ENCODE measurements at regions not wholly inside any gene's neighbourhood (a gene's known extent, or its start where the extent isn't known, plus 50 kb on each side); places are given as distances from the start of the nearest gene placed in this dataset.
"Not testable (repeated sequence)": the region's sequence is repeated elsewhere in the genome, so short reads cannot be mapped to it uniquely, and the experiment has no call there.

- no peaks in the 10 kb centered on the region for H3K9me3 Mint-ChIP-seq (ENCODE audit: low read depth)
- no peaks in the 10 kb centered on the region for H3K27me3 Mint-ChIP-seq
- H3K4me1 Mint-ChIP-seq (ENCODE audit: low read depth), result no peaks in the 10 kb centered on the region
- H3K36me3 Mint-ChIP-seq, result no peaks in the 10 kb centered on the region
- no peak overlapping the region for H3K4me3 Mint-ChIP-seq
- no peak overlapping the region for H3K27ac Mint-ChIP-seq
These were observed 85.6 kb downstream of the OLFM1 start for GRCh38 chr9:135173066-135173465.

GRCh38 chr9:135174248-135174647, 86.8 kb downstream of the OLFM1 start:
- no peaks in the 10 kb centered on the region for H3K36me3 Mint-ChIP-seq
- no peak overlapping the region for H3K27ac Mint-ChIP-seq
- no peaks in the 10 kb centered on the region for H3K9me3 Mint-ChIP-seq (ENCODE audit: low read depth)
- H3K4me1 Mint-ChIP-seq (ENCODE audit: low read depth), result no peaks in the 10 kb centered on the region
- no peak overlapping the region for H3K4me3 Mint-ChIP-seq
- no peaks in the 10 kb centered on the region for H3K27me3 Mint-ChIP-seq

- Mint-ChIP-seq H3K27me3 (no peaks in the 10 kb centered on the region), H3K36me3 (no peaks in the 10 kb centered on the region), H3K27ac (no peak overlapping the region), H3K4me1 (ENCODE audit: low read depth) (no peaks in the 10 kb centered on the region), H3K4me3 (no peak overlapping the region), H3K9me3 (ENCODE audit: low read depth) (no peaks in the 10 kb centered on the region)
These were observed 87.5 kb downstream of the OLFM1 start for GRCh38 chr9:135174981-135175380.

GRCh38 chr9:135176284-135176683, 88.8 kb downstream of the OLFM1 start:
- no peaks in the 10 kb centered on the region for H3K27me3 Mint-ChIP-seq
- H3K4me1 Mint-ChIP-seq (ENCODE audit: low read depth), result no peaks in the 10 kb centered on the region
- H3K4me3 Mint-ChIP-seq, result no peak overlapping the region
- no peaks in the 10 kb centered on the region for H3K36me3 Mint-ChIP-seq
- no peaks in the 10 kb centered on the region for H3K9me3 Mint-ChIP-seq (ENCODE audit: low read depth)
- H3K27ac Mint-ChIP-seq, result no peak overlapping the region

- H3K4me3 Mint-ChIP-seq; H3K4me1 Mint-ChIP-seq (ENCODE audit: low read depth); H3K36me3 Mint-ChIP-seq; H3K27ac Mint-ChIP-seq; H3K27me3 Mint-ChIP-seq; H3K9me3 Mint-ChIP-seq (ENCODE audit: low read depth): not testable (repeated sequence)
These were observed 90.1 kb downstream of the OLFM1 start for GRCh38 chr9:135177562-135177961.

- no peak overlapping the region for H3K4me3 Mint-ChIP-seq
- no peaks in the 10 kb centered on the region for H3K27me3 Mint-ChIP-seq
- H3K4me1 Mint-ChIP-seq (ENCODE audit: low read depth), result no peaks in the 10 kb centered on the region
- H3K9me3 Mint-ChIP-seq (ENCODE audit: low read depth), result no peaks in the 10 kb centered on the region
- no peak overlapping the region for H3K27ac Mint-ChIP-seq
- no peaks in the 10 kb centered on the region for H3K36me3 Mint-ChIP-seq
These were observed 91.0 kb downstream of the OLFM1 start for GRCh38 chr9:135178498-135178897.

GRCh38 chr9:135179041-135179440, 91.6 kb downstream of the OLFM1 start:
- H3K9me3 Mint-ChIP-seq (ENCODE audit: low read depth), result no peaks in the 10 kb centered on the region
- H3K27ac Mint-ChIP-seq, result no peak overlapping the region
- no peaks in the 10 kb centered on the region for H3K36me3 Mint-ChIP-seq
- H3K4me3 Mint-ChIP-seq, result no peak overlapping the region
- H3K27me3 Mint-ChIP-seq, result no peaks in the 10 kb centered on the region
- H3K4me1 Mint-ChIP-seq (ENCODE audit: low read depth), result no peaks in the 10 kb centered on the region

GRCh38 chr9:135179976-135180375, 92.5 kb downstream of the OLFM1 start:
- Mint-ChIP-seq H3K4me3 (no peak overlapping the region), H3K9me3 (ENCODE audit: low read depth) (no peaks in the 10 kb centered on the region), H3K4me1 (ENCODE audit: low read depth) (no peaks in the 10 kb centered on the region), H3K27me3 (no peaks in the 10 kb centered on the region), H3K27ac (no peak overlapping the region), H3K36me3 (no peaks in the 10 kb centered on the region)

GRCh38 chr9:135180586-135180985, 93.1 kb downstream of the OLFM1 start:
- Mint-ChIP-seq H3K27me3 (no peaks in the 10 kb centered on the region), H3K4me1 (ENCODE audit: low read depth) (no peaks in the 10 kb centered on the region), H3K27ac (no peak overlapping the region), H3K36me3 (no peaks in the 10 kb centered on the region), H3K4me3 (no peak overlapping the region), H3K9me3 (ENCODE audit: low read depth) (no peaks in the 10 kb centered on the region)

- H3K27me3 Mint-ChIP-seq, result no peaks in the 10 kb centered on the region
- no peaks in the 10 kb centered on the region for H3K36me3 Mint-ChIP-seq
These were observed 93.9 kb downstream of the OLFM1 start for GRCh38 chr9:135181336-135181735.

GRCh38 chr9:135181841-135182240, 94.4 kb downstream of the OLFM1 start:
- H3K27ac Mint-ChIP-seq, H3K36me3 Mint-ChIP-seq: not testable (repeated sequence)

More at GRCh38 chr9:135181336-135181735, 93.9 kb downstream of the OLFM1 start:
- Mint-ChIP-seq H3K4me1 (ENCODE audit: low read depth) (no peaks in the 10 kb centered on the region), H3K27ac (no peak overlapping the region), H3K9me3 (ENCODE audit: low read depth) (no peaks in the 10 kb centered on the region), H3K4me3 (no peak overlapping the region)

GRCh38 chr9:135183069-135183468, 95.6 kb downstream of the OLFM1 start:
- no peaks in the 10 kb centered on the region for H3K9me3 Mint-ChIP-seq (ENCODE audit: low read depth)
- H3K4me1 Mint-ChIP-seq (ENCODE audit: low read depth), result no peaks in the 10 kb centered on the region
- H3K36me3 Mint-ChIP-seq, result no peaks in the 10 kb centered on the region
- H3K27me3 Mint-ChIP-seq, result no peaks in the 10 kb centered on the region
- H3K4me3 Mint-ChIP-seq, result no peak overlapping the region
- H3K27ac Mint-ChIP-seq, result no peak overlapping the region

More at GRCh38 chr9:135181841-135182240, 94.4 kb downstream of the OLFM1 start:
- not testable (repeated sequence) for H3K27me3 Mint-ChIP-seq; H3K9me3 Mint-ChIP-seq (ENCODE audit: low read depth); H3K4me3 Mint-ChIP-seq; H3K4me1 Mint-ChIP-seq (ENCODE audit: low read depth)

- Mint-ChIP-seq H3K9me3 (ENCODE audit: low read depth) (no peaks in the 10 kb centered on the region), H3K36me3 (no peaks in the 10 kb centered on the region), H3K27ac (no peak overlapping the region), H3K4me1 (ENCODE audit: low read depth) (no peaks in the 10 kb centered on the region), H3K27me3 (no peaks in the 10 kb centered on the region), H3K4me3 (no peak overlapping the region)
These were observed 96.2 kb downstream of the OLFM1 start for GRCh38 chr9:135183528-135184180.

GRCh38 chr9:135184181-135185053, 96.9 kb downstream of the OLFM1 start:
- Mint-ChIP-seq H3K36me3 (no peaks in the 10 kb centered on the region), H3K27ac (no peak overlapping the region), H3K27me3 (no peaks in the 10 kb centered on the region), H3K9me3 (ENCODE audit: low read depth) (no peaks in the 10 kb centered on the region), H3K4me3 (no peak overlapping the region), H3K4me1 (ENCODE audit: low read depth) (no peaks in the 10 kb centered on the region)

- Mint-ChIP-seq H3K27me3 (no peaks in the 10 kb centered on the region), H3K36me3 (no peaks in the 10 kb centered on the region), H3K9me3 (ENCODE audit: low read depth) (no peaks in the 10 kb centered on the region), H3K4me1 (ENCODE audit: low read depth) (no peaks in the 10 kb centered on the region), H3K4me3 (no peak overlapping the region), H3K27ac (no peak overlapping the region)
These were observed 97.6 kb downstream of the OLFM1 start for GRCh38 chr9:135185060-135185459.
